Right ventricle myocardium inferior (tissue), 1 donor: ENCODE measurements at regions not wholly inside any gene's neighbourhood (a gene's known extent, or its start where the extent isn't known, plus 50 kb on each side); places are given as distances from the start of the nearest gene placed in this dataset.
A peak's percentile ranks its signal among the peaks of the same experiment; 100 is the strongest.

Experiments
- ATAC-seq: fragments of 200-7000 bp; cut with Tn5 transposase; one replicate; pipeline ENCODE4 v1.9.1; 2020; ENCODE audit warnings: mild to moderate bottlenecking, moderate library complexity
- DNase-seq: peaks from one replicate; pipeline ENCODE4 v3.0.0; 2021; ENCODE audit errors: missing footprints
- intact Hi-C: fragments of 100-400 bp; cut with DNase I; formaldehyde crosslinking; loops from one replicate; pipeline ENCODE4 v1.11.0; 2022
- donor health status: DM: no; HTN: yes; CAD: no; lungs with severe emphysema.

DNA sequence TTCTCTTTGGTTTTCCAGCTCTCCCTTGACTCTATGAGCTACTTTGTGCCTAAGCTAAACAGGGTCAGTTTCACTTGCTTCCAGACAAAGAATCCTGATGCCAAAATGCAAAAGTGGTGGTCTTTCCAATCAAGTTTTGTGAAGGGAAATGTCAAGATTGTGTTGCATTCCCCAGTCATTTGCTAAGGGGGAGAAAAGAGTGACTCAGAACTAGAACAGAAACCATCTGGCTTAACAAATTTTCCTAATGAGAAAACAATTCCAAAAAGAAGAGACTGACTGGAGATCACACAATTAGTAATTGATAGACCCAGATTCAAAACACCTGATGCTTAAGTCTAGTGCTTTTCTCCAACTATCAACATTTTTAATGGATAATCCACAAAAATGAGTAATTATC, 235.1 kb upstream of the DIO2 start:
- ATAC-seq (no peak), DNase-seq (no peak)
- intact Hi-C loops = no loop called here

GRCh38 chr14:80445605-80446004, 234.3 kb upstream of the DIO2 start:
- ATAC-seq (no peak), DNase-seq (no peak)
- intact Hi-C loops = no loop called here

DNA sequence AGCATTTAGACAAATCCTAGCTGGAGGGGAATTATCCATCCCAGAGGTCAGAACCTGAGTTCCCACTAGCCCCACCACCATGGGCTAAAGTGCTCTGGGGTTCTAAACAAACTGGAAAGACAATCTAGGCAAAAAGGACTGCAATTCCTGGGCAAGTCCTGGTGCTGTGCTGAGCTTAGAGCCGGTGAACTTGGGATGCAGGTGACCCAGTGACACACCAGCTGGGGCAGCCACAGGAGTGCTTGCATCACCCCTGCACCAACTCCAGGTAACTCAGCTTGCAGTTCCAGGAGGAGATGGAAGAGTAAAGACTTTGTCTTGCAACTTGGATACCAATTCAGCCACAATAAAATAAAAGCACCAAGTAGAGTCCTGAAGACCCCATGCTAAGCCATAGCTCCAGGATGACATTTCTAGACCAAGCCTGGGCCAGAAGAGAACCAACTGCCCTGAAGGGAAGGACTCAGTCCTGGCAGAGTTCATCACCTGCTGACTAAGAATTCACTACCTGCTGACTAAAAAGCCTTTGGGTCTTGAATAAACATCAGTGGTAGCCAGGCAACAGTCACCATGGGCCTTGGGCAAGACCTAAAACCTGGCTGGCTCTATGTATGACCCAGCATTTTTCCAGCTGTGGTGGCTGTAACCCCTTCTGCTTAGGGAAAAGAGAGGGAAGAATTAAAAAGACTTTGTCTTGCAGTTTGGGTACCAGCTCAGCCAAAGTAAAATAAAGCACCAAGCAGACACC, 223.4 kb upstream of the DIO2 start:
- ATAC-seq (no peak), DNase-seq (no peak)
- intact Hi-C loops = no loop called here

- intact Hi-C loops = no loop called here
- ATAC-seq (no peak), DNase-seq (no peak)
These were observed 222.5 kb upstream of the DIO2 start for GRCh38 chr14:80433811-80434210.

GRCh38 chr14:80428671-80429070, 217.4 kb upstream of the DIO2 start:
- ATAC-seq = no peak
- intact Hi-C loops = no loop called here
- no peak for DNase-seq

- intact Hi-C loops = no loop called here
- no peak for DNase-seq
- no peak for ATAC-seq
These were observed 216.9 kb upstream of the DIO2 start for GRCh38 chr14:80428171-80428570.

DNA sequence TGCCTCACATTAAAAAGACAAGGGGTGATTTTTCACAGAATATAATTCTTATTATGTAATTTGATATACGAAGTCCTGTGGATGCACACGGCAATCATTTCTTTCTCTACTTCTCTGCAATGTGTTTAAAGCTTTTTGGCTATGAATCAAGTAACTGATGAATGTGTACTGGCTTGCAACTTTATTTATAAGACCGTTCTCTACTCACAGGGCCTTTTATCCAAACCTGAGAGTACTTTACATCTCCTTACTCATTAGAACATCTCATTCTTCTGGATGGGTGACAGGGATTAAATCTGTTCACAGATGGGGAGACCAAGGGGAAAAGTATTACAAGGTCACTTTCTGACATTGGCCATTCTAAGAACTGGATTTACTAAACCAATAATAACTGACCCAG, 215.8 kb upstream of the DIO2 start:
- intact Hi-C loops = no loop called here
- ATAC-seq = peak; percentile 45
- no peak for DNase-seq

- ATAC-seq (no peak), DNase-seq (no peak)
- intact Hi-C loops = no loop called here
These were observed 215.4 kb upstream of the DIO2 start for GRCh38 chr14:80426683-80427082.

- intact Hi-C loops = no loop called here
- DNase-seq (no peak), ATAC-seq (peak; percentile 86)
These were observed 214.4 kb upstream of the DIO2 start for GRCh38 chr14:80425686-80426085.

DNA sequence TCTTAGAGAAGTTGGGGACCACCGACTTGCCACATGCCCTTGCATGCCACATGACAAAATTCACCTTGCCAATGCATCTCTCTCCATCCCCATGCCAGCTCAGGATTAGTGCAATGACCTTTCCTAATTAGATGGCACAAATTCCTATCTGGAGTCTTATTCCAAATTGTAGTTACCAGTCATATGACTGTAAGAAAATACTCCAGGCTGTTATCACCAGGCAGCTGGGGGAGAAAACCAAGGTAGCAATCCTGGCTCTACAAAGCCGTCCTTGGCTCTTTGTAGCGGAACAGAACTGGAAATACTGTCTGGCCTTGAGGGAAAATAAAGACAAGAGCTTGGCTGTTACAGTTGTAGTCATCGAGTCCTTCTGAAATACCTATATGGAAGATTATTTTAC, 208.5 kb upstream of the DIO2 start:
- DNase-seq (no peak), ATAC-seq (no peak)
- intact Hi-C loops = no loop called here

DNA sequence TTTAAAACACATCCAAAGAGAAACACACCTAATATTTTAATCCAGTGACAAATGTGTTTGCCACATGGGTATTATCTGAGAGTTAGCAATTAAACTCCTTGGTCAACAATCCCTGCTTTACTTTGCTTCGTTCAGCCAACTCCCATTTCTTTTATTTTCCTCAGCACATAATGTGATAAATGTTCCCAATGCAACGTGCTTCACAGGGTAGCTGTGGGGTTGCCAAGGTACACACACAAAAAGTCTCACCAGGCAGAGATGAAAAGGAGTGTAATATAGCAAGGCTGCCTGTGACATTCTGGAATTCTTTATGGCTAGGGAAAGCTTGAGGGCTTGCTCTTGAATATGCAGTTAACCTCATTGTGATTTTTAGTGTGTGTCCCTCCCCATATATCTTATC, 208.0 kb upstream of the DIO2 start:
- DNase-seq (no peak), ATAC-seq (no peak)
- intact Hi-C loops = no loop called here

DNA sequence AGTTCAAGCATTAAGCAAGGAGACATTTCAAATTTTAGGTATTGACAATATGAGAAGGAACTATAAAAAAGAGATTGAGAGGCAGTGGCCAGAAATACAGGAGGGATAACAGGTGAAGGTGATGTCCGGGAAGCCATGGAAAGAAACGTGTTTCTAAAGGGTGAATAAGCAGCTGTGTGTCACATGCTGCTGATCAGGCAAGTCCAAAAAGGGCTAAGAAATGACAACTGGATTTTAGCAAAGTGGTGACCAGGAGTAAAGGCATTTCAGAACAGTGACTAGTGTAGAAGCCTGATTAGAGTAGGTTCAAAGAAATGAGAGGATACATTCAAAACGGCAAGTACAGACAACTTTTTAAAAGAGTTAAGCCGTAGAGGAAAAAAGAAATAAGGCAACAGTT, 204.3 kb upstream of the DIO2 start:
- intact Hi-C loops = no loop called here
- no peak for ATAC-seq
- DNase-seq = no peak

GRCh38 chr14:80414080-80414479, 202.8 kb upstream of the DIO2 start:
- intact Hi-C loops = no loop called here
- DNase-seq (no peak), ATAC-seq (no peak)

DNA sequence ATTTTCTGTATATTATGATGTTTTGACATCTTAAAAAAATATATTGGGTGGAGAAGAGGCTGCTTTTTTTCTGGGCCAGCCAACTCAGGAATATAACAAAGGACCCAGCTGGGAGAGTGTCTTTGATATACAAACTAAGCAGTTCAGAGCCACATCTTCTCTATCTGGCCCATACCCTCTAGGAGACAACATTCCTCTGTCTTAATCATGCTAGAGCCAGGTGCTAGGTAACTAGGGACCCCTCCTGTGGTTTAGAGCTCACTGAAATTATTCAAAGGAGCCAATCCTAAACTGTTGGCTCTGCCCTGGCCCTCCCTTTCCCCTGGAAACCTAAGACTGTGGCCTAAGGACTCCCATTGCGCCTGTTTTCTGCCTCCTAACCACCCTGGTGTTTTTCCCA, 193.1 kb upstream of the DIO2 start:
- intact Hi-C loops = no loop called here
- ATAC-seq (no peak), DNase-seq (no peak)

DNA sequence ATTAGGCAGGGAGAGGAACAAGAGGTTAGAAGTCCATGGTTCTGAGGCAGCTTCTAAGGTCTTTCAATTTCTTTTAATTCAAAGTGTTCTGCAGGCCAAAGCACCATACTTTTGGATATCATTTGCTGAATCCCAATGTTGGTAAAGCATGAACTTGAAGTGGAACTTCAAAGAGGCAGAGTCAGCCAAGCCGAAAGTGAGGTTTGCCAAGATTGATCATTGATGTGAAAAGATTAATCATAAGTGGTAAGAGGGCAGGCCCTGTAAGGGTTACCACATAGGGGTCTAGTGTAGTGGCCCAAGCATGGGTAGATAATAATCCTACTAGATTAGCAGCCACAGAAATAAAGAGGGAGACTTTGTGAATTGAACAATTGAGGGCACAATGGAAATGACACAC, 191.7 kb upstream of the DIO2 start:
- intact Hi-C loops = no loop called here
- DNase-seq (no peak), ATAC-seq (no peak)

GRCh38 chr14:80395031-80395430, 183.7 kb upstream of the DIO2 start:
- DNase-seq = no peak
- intact Hi-C loops = no loop called here
- ATAC-seq = no peak

DNA sequence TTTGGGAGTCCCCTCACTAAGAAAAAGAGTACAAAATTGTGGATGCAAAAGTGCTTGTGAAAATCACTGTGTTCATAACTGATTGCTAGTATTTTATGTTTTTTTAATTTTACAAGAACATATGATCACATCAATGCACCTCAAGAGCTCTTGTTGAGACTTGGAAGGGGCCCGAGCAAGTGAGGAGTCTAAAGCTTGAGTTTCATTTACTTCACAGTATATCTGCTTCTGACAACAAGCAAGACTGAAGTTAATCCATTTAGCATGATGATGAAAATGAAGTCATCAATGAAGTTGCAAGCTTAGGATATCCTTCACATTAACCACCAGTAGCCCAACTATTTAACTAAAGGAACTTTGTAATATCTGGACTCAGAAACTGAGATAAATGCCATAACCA, 182.5 kb upstream of the DIO2 start:
- no peak for DNase-seq
- intact Hi-C loops = no loop called here
- ATAC-seq = no peak

DNA sequence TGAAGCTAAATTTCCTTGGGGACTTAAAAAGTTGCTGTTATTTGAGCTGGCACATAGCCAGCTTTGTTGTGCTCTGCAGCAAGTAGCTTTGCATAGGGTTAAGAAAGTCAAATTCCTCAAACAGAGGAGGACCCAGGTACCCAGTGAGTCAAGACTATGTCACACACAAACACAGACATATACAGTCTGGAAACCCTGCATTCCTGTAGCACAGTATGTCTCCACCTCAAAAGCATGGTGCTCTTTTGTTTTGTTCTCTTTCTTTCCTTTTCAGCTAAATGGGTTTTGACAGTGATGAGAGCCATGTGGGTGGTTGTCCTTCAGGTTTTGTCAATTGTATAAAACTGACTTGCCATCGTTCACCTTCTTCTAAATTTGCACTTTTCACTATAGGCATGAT, 179.6 kb upstream of the DIO2 start:
- no peak for ATAC-seq
- no peak for DNase-seq
- intact Hi-C loops = no loop called here

- intact Hi-C loops = no loop called here
- ATAC-seq (no peak), DNase-seq (no peak)
These were observed 177.8 kb upstream of the DIO2 start for GRCh38 chr14:80388980-80389711.

GRCh38 chr14:80387563-80387981, 176.3 kb upstream of the DIO2 start:
- peak; percentile 39 for ATAC-seq
- intact Hi-C loops = no loop called here
- DNase-seq = no peak

DNA sequence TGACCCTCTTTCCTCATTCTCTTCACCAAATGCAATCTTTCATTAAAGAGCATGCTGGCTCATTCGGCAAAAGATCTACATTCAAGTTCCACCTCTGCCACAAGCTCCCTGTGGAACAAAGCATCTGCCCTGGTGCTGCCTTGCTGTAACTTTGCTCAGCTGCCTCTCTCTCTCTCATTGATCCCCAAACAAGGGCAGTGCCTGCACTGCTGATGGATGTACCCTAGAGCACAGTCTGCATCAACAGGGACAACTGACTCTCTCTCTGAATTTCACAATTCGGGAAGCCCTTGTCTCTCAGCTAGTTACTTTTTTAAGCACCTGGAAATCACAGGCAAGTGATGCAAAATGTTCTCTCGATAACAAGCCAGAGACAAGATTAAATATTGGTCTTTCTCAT, 174.0 kb upstream of the DIO2 start:
- intact Hi-C loops = no loop called here
- ATAC-seq (no peak), DNase-seq (no peak)
